HG02852 (cell line): ENCODE measurements at regions not wholly inside any gene's neighbourhood (a gene's known extent, or its start where the extent isn't known, plus 50 kb on each side); places are given as distances from the start of the nearest gene placed in this dataset.

Experiments
- ATAC-seq: cut with Tn5 transposase; IDR thresholded peaks from one replicate; pipeline ENCODE4 v1.9.1; 2021; ENCODE audit warnings: mild to moderate bottlenecking, moderate library complexity; ENCODE audit not compliant: unreplicated experiment

- ATAC-seq: no peak
These were observed 54.7 kb downstream of the GLUD2 start for GRCh38 chrX:121102101-121102500.

GRCh38 chrX:121103381-121103780, 56.0 kb downstream of the GLUD2 start:
- ATAC-seq: no peak

GRCh38 chrX:121106484-121107235, 59.2 kb downstream of the GLUD2 start:
- ATAC-seq: no peak

DNA sequence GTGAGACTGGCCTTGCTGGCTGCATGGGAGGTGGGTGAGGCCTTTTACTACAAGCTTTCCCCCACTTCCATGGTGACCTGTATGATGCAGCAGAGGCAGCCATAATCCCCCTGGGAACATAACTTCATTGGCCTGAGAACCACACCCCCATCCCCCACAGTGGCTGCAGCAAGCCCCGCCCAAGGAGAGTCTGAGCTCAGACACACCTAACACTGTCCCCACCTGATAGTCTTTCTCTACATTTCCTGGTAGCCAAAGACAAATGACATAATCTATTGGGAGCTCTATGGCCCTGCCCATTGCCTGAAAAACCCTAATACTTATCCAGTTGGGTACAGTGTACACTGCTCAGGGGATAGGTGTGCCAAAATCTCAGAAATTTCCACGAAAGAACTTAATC, 62.6 kb downstream of the GLUD2 start:
- ATAC-seq: no peak

GRCh38 chrX:121110536-121110935, 63.1 kb downstream of the GLUD2 start:
- ATAC-seq: no peak

GRCh38 chrX:121114691-121115090, 67.3 kb downstream of the GLUD2 start:
- no peak for ATAC-seq

GRCh38 chrX:121120690-121121605, 73.5 kb downstream of the GLUD2 start:
- ATAC-seq: no peak

GRCh38 chrX:121122332-121122731, 74.9 kb downstream of the GLUD2 start:
- no peak for ATAC-seq

DNA sequence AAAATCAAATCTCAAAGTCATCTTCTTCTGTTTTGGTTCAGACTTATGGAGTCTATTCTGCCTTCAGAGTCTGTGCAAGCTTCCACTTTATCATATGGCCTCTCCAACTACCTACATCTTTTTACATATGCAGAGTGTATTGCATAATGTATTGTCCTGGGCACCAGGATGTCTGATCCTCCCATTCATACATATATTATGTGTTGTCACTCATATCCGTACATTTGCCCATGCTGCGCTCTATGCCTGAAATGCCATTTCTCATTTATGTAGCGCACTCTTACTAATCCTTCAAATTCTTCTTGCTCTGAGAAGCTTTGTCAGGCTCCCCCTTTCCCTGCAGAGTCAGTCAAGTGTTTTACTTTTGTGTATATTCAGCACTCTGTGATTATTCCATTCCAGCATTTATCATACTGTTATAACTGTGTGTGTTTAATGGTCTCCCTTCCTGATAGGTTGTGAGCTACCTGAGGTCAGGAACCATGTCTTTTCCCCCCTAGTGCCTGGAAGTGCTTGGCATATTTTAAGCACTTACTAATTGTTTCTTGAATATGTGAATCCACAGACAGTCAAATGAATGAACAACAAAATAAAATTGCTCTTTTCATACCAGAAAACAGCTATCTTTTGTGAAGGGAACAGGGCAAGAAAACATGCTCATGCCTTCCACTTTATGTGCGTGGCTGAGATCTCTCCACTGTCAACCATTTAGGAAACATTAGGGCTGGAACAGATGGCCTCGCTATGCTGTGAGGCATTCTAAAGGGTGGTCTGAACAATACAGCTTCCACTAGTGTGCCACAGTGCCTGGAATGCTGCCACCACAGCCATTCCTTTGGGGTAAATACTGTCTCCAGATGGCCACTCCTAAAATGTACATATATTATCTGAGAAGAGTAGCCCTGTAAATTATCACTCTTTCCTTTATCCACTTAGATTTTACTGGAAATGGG, 81.8 kb downstream of the GLUD2 start:
- ATAC-seq: no peak

- ATAC-seq: no peak
These were observed 85.3 kb downstream of the GLUD2 start for GRCh38 chrX:121132675-121133074.

GRCh38 chrX:121135488-121136207, 88.2 kb downstream of the GLUD2 start:
- ATAC-seq: no peak

DNA sequence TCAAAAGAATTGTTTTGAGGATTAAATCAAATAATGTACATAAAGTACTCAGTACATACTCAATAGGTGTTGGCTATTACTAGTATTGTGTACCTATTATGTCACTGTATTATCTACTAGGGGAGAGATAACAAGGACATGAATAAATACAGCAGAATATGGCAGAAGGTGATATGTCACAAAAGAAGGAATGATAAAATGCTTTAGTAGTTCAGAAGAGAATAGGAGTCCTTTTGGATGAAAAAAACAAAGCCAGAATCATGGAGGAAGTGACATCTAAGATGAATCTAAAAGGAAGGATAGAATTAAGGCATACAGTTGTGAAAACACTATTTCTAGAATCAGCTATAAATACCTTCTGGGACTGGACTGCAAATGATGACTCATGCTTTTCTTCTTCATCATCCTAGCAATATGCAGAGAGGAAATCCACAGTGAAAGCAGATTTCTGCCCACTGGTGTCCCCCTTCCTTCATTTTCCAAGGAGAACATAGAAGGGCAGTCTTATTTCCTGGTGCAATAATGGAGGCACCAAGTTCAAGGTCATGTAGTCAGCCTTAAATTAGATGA, 98.7 kb downstream of the GLUD2 start:
- no peak for ATAC-seq

GRCh38 chrX:121150217-121150616, 102.8 kb downstream of the GLUD2 start:
- no peak for ATAC-seq

DNA sequence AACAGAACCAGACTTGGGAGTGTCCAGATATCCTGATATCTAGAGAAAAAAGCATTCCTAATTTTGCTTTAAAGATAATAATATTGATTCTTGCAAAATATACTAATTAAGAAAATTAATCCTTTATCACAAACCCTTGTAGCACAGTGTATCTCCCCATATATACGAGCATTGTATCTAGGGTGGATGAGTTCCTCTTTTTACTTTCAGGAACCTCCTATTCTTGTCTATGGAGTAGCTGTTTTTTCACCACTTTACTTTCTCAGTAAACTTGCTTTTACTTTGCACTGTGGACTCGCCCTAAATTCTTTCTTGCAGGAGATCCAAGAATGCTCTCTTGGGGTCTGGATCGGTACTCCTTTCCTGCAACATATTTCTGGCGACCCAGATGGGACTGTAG, 103.9 kb downstream of the GLUD2 start:
- ATAC-seq: peak; percentile 80

DNA sequence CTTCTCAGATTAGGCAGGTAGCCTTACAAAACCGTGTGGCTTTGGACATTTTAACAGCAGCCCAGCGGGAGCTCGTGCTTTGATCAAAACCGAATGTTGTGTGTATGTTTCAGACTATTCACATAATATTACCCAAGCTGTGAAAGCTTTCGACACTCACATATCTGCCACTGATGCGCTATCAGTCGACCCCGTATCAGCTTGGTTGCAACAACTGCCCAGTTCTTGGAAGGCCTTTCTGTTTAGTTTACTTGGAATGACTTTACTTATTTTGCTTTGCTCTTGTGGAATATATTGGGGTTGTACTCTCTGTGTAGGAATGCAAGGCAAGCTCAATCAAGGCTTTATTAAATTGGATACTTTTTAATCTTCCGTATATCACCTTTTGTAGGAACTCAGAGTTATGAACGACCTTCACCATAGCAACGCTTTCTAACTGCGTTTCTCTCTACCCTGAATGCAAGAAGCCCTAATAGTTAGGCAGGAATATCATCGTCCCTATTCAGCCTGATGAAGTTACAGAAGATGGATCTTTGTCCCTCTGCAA, 107.5 kb downstream of the GLUD2 start:
- ATAC-seq: no peak

- ATAC-seq: peak; percentile 77
These were observed 113.6 kb downstream of the GLUD2 start for GRCh38 chrX:121160987-121161386.

GRCh38 chrX:121161501-121161933, 114.1 kb downstream of the GLUD2 start:
- peak; percentile 64 for ATAC-seq

DNA sequence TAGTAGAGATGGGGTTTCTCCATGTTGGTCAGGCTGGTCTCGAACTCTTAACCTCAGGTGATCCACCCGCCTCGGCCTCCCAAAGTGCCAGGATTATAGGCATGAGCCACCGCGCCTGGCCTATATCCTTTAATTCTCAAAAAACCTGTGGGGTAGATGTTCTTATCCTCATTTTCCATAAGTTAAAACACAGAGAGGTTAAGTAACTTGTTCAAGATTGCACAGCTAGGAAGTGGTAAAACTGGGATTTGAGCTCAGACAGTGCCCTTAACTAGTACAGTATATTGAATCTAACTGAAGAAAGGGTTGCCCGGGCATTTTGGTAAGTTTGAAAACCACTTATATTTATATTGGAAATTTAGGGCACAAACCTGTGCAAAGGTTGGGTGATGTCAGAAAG, 116.0 kb downstream of the GLUD2 start:
- no peak for ATAC-seq

- ATAC-seq: no peak
These were observed 118.5 kb downstream of the GLUD2 start for GRCh38 chrX:121165930-121166359.
